DND-41 (cell line): ENCODE measurements at regions not wholly inside any gene's neighbourhood (a gene's known extent, or its start where the extent isn't known, plus 50 kb on each side); places are given as distances from the start of the nearest gene placed in this dataset.

Experiments
- ATAC-seq: fragments of 200-7000 bp; cut with Tn5 transposase; 3 replicates; pipeline ENCODE4 v1.9.1; 2021; ENCODE audit warnings: low read depth; ENCODE audit not compliant: insufficient read depth
- DNase-seq: peaks from one replicate; pipeline ENCODE4 v3.0.0-alpha.2; 2020
- H2AFZ ChIP-seq: 2 replicates; pipeline ENCODE4 v1.6.0; 2012; ENCODE audit warnings: low read depth, low read length
- H3K27ac ChIP-seq: 2 replicates; pipeline ENCODE4 v1.5.1; 2012; ENCODE audit warnings: low read length, inconsistent platforms
- H3K27me3 ChIP-seq: fragments of 200-600 bp; sonication (generic); 2 replicates; pipeline ENCODE4 v1.6.0; 2012; ENCODE audit warnings: low read length, mild to moderate bottlenecking, inconsistent platforms; ENCODE audit not compliant: insufficient read depth, poor library complexity
- H3K36me3 ChIP-seq: 2 replicates; pipeline ENCODE4 v1.5.1; 2012; ENCODE audit warnings: low read length, inconsistent platforms; ENCODE audit not compliant: insufficient read depth
- H3K4me1 ChIP-seq: 2 replicates; pipeline ENCODE4 v1.5.1; 2012; ENCODE audit warnings: mild to moderate bottlenecking, low read length; ENCODE audit not compliant: insufficient read depth
- H3K4me2 ChIP-seq: 2 replicates; pipeline ENCODE4 v1.6.0; 2012; ENCODE audit warnings: mild to moderate bottlenecking, moderate library complexity, low read length, inconsistent platforms; ENCODE audit not compliant: insufficient read depth
- H3K4me3 ChIP-seq, 2 experiments: fragments of 200-600 bp in 1 of 2; shearing (Covaris generic) in 1 of 2; 2 replicates each; pipeline ENCODE4 v1.5.1; 2012 to 2016; ENCODE audit warnings: inconsistent platforms in 2 of 2, low read length in 2 of 2, mild to moderate bottlenecking in 2 of 2, low read depth in 1 of 2, moderate library complexity in 1 of 2
- H3K79me2 ChIP-seq: 2 replicates; pipeline ENCODE4 v1.6.0; 2012; ENCODE audit warnings: low read length, inconsistent platforms; ENCODE audit not compliant: insufficient read depth
- H3K9ac ChIP-seq: 2 replicates; pipeline ENCODE4 v1.6.0; 2012; ENCODE audit warnings: low read depth, mild to moderate bottlenecking, inconsistent platforms, low read length, moderate library complexity
- H3K9me3 ChIP-seq: 2 replicates; pipeline ENCODE4 v1.5.1; 2012; ENCODE audit warnings: low read length, moderate library complexity, mild to moderate bottlenecking, inconsistent platforms; ENCODE audit not compliant: insufficient read depth, severe bottlenecking
- H4K20me1 ChIP-seq: 2 replicates; pipeline ENCODE4 v1.6.0; 2012; ENCODE audit warnings: low read length; ENCODE audit not compliant: insufficient read depth
- CTCF ChIP-seq: IDR thresholded peaks from 2 replicates; pipeline ENCODE4 v1.5.1; 2012; ENCODE audit warnings: borderline replicate concordance, low read length, moderate library complexity, mild to moderate bottlenecking; ENCODE audit not compliant: poor library complexity, severe bottlenecking; ENCODE audit errors: extremely low read depth
- EZH2 ChIP-seq: IDR thresholded peaks from 3 replicates; pipeline ENCODE4 v1.6.1; 2012; ENCODE audit warnings: borderline replicate concordance, low read depth, mild to moderate bottlenecking, moderate library complexity, low read length, inconsistent platforms; ENCODE audit not compliant: severe bottlenecking

- no peaks in the 10 kb centered on the region for H3K36me3 ChIP-seq
- no peak overlapping the region for H3K27ac ChIP-seq
- no peak overlapping the region for H3K4me3 ChIP-seq
- no peak overlapping the region for H2AFZ ChIP-seq
- no peaks in the 10 kb centered on the region for H3K27me3 ChIP-seq
- no peaks in the 10 kb centered on the region for H3K9me3 ChIP-seq
- no peaks in the 10 kb centered on the region for H3K79me2 ChIP-seq
- no peak overlapping the region for H3K9ac ChIP-seq
- H3K4me2 ChIP-seq = no peak overlapping the region
- TF ChIP-seq EZH2 = no peak
- no peak for TF ChIP-seq CTCF
- ATAC-seq = no peak
- H4K20me1 ChIP-seq = no peaks in the 10 kb centered on the region
- no peak for DNase-seq
- no peaks in the 10 kb centered on the region for H3K4me1 ChIP-seq
These were observed 130.8 kb downstream of the PHLDA1 start for GRCh38 chr12:75900781-75901254.

- Histone ChIP-seq H3K9me3 (no peaks in the 10 kb centered on the region), H2AFZ (no peak overlapping the region), H3K4me3 (no peak overlapping the region), H3K27me3 (no peaks in the 10 kb centered on the region), H4K20me1 (no peaks in the 10 kb centered on the region), H3K4me1 (no peaks in the 10 kb centered on the region), H3K36me3 (no peaks in the 10 kb centered on the region), H3K9ac (no peak overlapping the region), H3K79me2 (no peaks in the 10 kb centered on the region), H3K27ac (no peak overlapping the region), H3K4me2 (no peak overlapping the region)
- DNase-seq (no peak), ATAC-seq (no peak)
- TF ChIP-seq CTCF = no peak
These were observed 131.3 kb downstream of the PHLDA1 start for GRCh38 chr12:75900226-75900625.

- Histone ChIP-seq H3K79me2 (no peaks in the 10 kb centered on the region), H3K27ac (no peak overlapping the region), H3K4me2 (no peak overlapping the region), H3K27me3 (no peaks in the 10 kb centered on the region), H3K9me3 (no peaks in the 10 kb centered on the region), H3K4me3 (no peak overlapping the region), H3K4me1 (no peaks in the 10 kb centered on the region), H3K9ac (no peak overlapping the region), H3K36me3 (no peaks in the 10 kb centered on the region), H2AFZ (no peak overlapping the region), H4K20me1 (no peaks in the 10 kb centered on the region)
- DNase-seq (no peak), ATAC-seq (no peak)
- TF ChIP-seq EZH2 = no peak
These were observed 136.4 kb downstream of the PHLDA1 start for GRCh38 chr12:75894965-75895754.

- Histone ChIP-seq H3K27me3 (no peaks in the 10 kb centered on the region), H4K20me1 (no peaks in the 10 kb centered on the region), H3K4me3 (no peak overlapping the region), H3K9me3 (no peaks in the 10 kb centered on the region), H3K4me1 (no peaks in the 10 kb centered on the region), H3K9ac (no peak overlapping the region), H2AFZ (no peak overlapping the region), H3K27ac (no peak overlapping the region), H3K4me2 (no peak overlapping the region), H3K36me3 (no peaks in the 10 kb centered on the region), H3K79me2 (no peaks in the 10 kb centered on the region)
- no peak for TF ChIP-seq CTCF
- no peak for TF ChIP-seq EZH2
- no peak for DNase-seq
- no peak for ATAC-seq
These were observed 137.8 kb downstream of the PHLDA1 start for GRCh38 chr12:75893765-75894164.
